ENCODE measurements at regions not wholly inside any gene's neighbourhood (a gene's known extent, or its start where the extent isn't known, plus 50 kb on each side); places are given as distances from the start of the nearest gene placed in this dataset.

DNA sequence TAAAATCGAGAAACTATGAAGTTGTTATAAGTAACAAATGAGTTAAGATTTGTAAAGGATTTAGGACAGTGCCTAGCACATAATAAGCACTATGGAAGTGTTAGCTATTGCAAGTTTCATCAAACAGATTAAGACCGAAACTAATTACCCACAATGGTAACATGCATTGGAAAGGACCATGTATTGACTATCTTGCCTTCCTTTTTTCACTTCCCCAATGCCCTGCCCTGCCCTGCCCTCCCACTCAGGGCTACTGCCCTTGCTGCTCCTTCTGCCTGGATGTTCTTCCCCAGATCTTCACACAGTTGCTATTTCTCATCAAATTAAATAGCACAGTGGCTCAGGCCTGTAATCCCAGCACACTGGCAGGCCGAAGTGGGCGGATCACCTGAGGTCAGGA lies 202.1 kb upstream of the PSMD7 start:
- DNase-seq: peak; percentile 63 to 67

DNA sequence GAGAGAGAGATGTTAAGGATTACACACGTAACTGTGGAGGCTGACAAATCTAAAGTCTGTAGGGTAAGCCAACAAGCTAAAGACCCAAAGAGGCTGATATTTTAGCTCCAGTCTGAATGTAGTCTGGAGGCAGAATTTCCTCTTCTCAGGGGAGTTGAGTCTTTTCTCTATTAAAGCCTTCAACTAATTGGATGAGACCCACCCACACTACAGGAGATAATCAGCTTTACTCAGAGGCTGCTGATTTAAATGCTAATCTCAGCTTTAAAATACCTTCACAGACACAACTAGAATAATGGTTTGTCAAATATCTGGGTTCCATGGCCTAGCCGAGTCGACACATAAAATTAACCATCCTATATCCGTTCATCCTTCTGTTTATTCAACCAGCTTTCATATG lies 204.3 kb upstream of the PSMD7 start:
- no peak for DNase-seq

- no peak for DNase-seq
These were observed 205.7 kb upstream of the PSMD7 start for GRCh38 chr16:74090871-74091270.

GRCh38 chr16:74083541-74083940 lies 213.1 kb upstream of the PSMD7 start:
- DNase-seq: no peak

GRCh38 chr16:74080311-74080710 lies 216.3 kb upstream of the PSMD7 start:
- DNase-seq: no peak

DNA sequence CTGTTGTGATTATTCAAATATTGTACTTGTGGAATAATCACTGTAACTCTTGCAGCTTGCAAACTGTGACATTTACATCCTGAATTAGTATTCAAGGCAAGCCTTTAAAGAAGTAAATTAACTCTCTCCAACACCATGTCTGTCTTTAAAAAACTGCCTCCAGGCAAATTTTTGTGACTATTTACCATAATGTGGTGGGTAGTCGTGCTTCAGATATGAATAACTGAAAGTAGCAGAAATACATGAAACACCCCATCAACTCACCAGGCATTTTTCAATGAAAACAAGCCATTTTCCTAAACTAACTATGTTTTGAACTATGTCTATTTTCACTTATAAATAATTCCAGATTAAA lies 217.4 kb upstream of the PSMD7 start:
- no peak for DNase-seq

DNA sequence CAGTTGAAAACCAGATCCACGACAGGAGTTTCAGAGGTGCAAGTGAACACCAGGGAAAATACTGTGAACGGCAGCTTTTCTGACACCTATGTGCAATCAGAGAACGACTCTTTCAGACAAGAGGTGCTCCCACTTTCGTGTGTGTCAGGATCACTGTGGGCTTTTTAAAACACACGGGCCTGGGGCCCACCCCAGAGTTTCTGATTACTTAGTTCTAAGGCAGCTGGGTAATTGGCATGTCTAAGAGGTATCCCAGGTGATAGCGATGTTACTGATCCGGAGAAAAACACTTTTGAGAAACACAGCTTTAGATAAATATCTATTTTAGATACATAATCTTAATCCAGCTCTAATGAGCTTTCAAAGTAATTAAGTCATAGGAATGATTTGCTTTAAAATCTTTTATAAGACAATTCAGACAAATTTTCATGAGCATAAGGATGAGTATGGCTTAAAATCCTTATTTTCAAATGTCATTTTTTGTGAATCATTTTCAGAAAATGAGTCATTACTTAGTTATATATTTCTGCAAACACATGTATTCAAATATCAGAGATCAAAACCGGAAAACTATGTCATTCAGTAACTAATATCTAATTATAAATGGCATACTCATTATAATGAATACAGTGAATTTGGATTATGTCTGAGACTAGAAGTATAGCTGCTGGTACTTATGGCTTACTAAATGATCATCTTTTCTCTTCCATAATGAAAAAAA lies 217.9 kb upstream of the PSMD7 start:
- DNase-seq: no peak

DNA sequence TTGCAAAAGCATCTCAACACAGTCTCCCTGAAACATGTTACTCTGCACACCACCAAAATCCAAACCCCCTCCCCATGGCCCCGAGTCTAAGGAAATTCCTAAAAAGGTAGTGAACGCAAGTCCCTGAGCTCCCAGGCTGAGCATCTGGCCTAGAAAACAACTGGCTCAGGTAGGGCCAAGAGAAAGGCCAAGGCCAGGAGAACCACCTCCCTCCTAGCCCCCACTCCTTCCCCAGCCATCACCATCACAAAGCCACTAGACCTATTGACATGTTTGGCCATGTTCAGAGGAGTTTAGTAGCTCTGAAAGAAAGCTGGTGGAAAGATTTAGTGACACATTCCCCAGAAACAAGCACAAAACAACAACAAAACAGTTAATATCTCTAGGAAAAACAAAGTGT lies 220.0 kb upstream of the PSMD7 start:
- no peak for DNase-seq

DNA sequence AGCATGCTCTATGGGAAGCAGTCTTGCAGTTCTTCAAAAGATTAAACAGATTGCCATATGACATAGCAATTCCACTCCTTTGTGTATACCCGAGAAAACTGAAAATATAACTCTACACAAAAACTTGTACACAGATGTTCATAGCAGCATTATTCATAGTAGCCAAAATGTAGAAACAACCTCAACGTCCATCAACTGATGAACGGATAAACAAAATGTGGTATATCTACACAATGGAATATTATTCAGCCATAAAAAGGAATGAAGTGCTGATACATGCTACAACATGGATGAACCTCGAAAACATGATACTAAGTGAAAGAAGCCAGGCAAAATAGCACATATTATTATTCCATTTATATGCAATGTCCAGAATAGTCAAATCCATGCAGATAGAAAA lies 221.2 kb upstream of the PSMD7 start:
- no peak for DNase-seq

DNA sequence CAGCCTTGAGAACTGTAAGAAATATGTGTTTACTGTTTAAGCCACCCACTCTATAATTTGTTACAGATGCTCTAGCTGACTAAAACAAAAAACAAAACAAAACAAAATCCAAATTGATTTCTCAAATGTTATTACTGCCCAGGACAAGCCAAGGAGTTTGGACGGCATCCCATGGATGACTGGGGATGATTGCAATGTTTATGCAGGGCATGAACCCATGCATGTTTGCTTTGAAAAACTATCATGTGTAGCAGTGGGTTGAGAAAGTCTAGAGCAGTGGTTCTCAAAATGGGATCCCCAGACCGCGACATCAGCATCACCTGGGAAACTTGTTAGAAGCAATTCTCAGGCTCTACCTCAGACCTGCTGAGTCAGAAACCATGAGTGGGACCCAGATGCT lies 223.2 kb upstream of the PSMD7 start:
- no peak for DNase-seq

GRCh38 chr16:74071996-74072535 lies 224.5 kb upstream of the PSMD7 start:
- DNase-seq: no peak

- no peak for DNase-seq
These were observed 226.4 kb upstream of the PSMD7 start for GRCh38 chr16:74070237-74070636.

GRCh38 chr16:74064120-74064735 lies 232.4 kb upstream of the PSMD7 start:
- DNase-seq: no peak

DNA sequence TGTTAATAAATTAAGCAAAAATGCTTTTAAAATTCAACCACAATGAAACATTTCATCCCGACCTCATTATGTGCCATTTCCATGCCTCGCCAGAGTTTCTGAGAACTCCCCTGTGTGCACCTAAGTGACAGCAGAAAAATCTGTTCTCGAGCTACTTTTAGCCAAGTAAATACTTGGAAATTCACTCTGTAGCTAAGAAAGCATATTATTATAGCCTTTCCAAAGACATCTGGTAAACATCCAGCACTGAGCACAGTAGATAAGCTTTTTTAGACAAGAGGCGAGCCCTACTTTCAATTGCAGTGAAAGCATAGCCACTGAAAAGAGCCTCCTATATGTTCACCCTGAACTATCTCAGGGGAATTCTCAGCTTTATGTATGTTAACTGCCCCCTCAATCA lies 242.8 kb upstream of the PSMD7 start:
- DNase-seq: no peak

- DNase-seq: no peak
These were observed 243.3 kb upstream of the PSMD7 start for GRCh38 chr16:74053312-74053711.

- DNase-seq: no peak
These were observed 244.6 kb upstream of the PSMD7 start for GRCh38 chr16:74052016-74052415.

- DNase-seq: no peak
These were observed 247.6 kb upstream of the PSMD7 start for GRCh38 chr16:74049027-74049426.

GRCh38 chr16:74046524-74046923 lies 250.1 kb upstream of the PSMD7 start:
- no peak for DNase-seq

- DNase-seq: no peak
These were observed 251.1 kb upstream of the PSMD7 start for GRCh38 chr16:74045513-74045912.

DNA sequence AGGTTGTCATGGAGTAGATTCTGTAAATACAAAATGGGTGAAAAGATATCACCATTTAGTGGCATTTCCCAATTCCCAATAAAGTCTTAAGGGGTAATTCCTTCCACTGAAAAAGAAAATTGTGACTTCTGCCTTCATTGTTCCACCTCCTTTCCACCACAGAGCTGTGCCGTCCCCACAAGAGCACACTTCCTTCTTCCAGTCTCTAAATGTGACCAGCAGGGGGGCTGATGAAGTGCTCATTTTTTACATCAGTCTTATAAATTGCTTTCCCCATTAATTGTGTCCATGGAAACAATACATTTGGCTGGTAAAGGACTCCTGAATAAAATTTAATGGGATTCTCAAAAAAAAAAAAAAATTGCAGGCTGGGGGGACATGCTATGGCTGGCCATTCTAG lies 260.8 kb upstream of the PSMD7 start:
- DNase-seq: peak; percentile 2 to 38

DNA sequence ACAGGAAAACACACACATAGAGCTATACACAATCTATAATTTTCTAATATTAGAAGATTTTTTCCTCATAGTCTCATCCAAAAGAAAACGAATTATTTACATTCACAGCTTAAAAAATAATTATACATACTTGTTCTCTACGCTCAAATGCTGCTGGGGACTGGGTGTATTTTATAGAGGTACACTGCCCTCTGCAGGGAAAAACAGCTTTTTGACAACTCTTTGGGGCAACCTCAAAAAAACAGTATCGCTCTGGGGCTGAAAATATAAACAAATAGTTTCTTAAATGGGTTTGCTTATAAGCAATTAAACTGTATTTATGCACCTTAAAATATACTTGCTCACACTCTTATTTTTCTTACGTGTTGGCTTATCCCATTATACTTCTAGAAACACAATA lies 261.8 kb upstream of the PSMD7 start:
- no peak for DNase-seq

DNA sequence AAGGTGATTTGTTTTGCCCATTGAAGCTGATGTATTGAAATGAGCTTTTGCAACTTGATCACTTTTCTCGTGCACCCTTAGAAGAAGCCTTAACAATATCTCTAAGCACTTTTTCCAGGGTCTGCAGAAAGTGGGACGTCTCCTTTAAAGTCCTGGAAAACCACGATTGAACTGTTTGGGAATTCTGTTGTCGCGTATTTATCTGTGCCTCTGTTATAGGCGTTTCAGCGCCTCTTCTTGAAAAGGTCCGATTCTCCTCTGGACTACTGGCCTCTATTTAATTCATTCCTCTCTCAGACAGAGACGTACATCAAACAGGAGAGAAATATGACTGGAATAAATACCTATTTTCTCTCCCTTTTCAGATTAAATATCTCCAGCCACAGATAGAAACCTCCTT lies 262.4 kb upstream of the PSMD7 start:
- no peak for DNase-seq

DNA sequence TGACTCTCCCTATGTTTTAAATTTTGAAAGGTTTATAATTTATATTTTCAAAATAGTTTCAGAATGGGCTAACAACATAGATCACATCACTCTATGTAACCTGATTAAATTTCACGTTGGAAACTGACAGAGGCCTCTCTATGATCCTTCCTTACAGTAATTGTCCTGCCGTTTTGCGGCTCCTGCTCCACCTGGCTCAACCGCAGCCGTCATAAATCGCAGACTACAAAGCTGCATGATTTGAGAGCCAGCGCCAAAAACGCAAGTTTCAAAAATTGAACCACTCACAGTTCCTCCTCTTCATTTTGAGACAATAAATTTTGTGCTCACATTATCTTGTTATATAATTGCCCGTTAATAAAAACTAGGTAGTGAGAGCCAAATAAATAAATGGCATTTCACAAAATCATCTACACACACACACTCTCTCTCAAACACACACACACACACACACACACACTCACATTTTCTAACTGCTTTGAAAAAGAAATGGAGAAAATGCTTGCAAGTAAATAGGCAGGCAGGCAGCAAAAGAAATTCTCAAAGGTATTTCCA lies 263.1 kb upstream of the PSMD7 start:
- DNase-seq: no peak

GRCh38 chr16:74031551-74031950 lies 265.1 kb upstream of the PSMD7 start:
- no peak for DNase-seq

Measured in inflammatory macrophage (primary cell).